ENCODE measurements at regions not wholly inside any gene's neighbourhood (a gene's known extent, or its start where the extent isn't known, plus 50 kb on each side); places are given as distances from the start of the nearest gene placed in this dataset.
"Not testable (repeated sequence)": the region's sequence is repeated elsewhere in the genome, so short reads cannot be mapped to it uniquely, and the experiment has no call there.

- TF ChIP-seq, protein P1, sequence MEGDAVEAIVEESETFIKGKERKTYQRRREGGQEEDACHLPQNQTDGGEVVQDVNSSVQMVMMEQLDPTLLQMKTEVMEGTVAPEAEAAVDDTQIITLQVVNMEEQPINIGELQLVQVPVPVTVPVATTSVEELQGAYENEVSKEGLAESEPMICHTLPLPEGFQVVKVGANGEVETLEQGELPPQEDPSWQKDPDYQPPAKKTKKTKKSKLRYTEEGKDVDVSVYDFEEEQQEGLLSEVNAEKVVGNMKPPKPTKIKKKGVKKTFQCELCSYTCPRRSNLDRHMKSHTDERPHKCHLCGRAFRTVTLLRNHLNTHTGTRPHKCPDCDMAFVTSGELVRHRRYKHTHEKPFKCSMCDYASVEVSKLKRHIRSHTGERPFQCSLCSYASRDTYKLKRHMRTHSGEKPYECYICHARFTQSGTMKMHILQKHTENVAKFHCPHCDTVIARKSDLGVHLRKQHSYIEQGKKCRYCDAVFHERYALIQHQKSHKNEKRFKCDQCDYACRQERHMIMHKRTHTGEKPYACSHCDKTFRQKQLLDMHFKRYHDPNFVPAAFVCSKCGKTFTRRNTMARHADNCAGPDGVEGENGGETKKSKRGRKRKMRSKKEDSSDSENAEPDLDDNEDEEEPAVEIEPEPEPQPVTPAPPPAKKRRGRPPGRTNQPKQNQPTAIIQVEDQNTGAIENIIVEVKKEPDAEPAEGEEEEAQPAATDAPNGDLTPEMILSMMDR (IDR thresholded peaks at IDR 0.05; ENCODE audit: extremely low read depth, missing control alignments): no peak
These were observed 121.6 kb downstream of the TMEM121 start for GRCh38 chr14:105647784-105648608.

GRCh38 chr14:105648609-105649535 is 122.5 kb downstream of the TMEM121 start:
- not testable (repeated sequence) for DNase-seq (ENCODE audit: low spot score)

More at GRCh38 chr14:105647784-105648608, 121.6 kb downstream of the TMEM121 start:
- DNase-seq (ENCODE audit: low spot score): no peak

- DNase-seq (ENCODE audit: low spot score): not testable (repeated sequence)
These were observed 125.9 kb downstream of the TMEM121 start for GRCh38 chr14:105652317-105652716.

DNA sequence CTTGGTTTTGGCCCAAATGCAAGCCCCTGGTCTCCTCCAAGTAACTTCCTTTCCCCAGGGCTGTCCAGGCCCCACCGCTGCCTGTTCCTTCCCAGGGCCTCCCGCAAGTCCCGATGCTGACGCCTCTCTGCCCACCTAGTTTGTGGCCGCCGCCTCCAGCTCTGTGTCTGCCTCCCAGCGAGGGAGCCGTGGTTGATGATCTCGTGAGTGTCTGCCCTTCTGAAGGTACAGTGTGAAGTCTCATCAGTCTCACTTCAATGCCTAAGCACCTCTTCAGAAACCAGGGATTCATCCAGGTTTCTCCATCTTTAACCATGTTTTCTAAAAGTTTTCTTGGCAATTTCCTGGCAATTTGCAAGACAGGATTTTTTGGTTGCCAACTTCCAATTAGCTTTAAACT is 127.5 kb downstream of the TMEM121 start:
- not testable (repeated sequence) for DNase-seq (ENCODE audit: low spot score)

DNA sequence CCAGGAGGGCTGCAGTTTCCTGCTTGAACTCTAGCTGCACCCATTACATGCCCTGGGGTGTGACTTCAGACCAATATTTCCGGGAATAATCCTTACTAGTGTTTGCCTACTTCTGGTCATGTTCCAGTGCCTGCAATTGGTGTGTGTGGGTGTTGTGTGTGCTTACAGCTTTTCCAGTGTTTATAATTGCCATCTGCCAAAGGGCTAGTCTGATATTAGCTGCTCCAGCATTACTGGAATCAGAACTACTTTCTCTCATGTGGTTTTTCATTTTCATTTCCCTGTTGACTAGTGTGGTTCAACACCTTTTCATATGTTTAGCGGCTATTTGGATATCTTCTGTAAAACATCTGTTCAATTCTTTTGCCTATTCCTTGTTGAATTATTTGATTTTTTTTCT is 132.9 kb downstream of the TMEM121 start:
- DNase-seq (ENCODE audit: low spot score): not testable (repeated sequence)

DNA sequence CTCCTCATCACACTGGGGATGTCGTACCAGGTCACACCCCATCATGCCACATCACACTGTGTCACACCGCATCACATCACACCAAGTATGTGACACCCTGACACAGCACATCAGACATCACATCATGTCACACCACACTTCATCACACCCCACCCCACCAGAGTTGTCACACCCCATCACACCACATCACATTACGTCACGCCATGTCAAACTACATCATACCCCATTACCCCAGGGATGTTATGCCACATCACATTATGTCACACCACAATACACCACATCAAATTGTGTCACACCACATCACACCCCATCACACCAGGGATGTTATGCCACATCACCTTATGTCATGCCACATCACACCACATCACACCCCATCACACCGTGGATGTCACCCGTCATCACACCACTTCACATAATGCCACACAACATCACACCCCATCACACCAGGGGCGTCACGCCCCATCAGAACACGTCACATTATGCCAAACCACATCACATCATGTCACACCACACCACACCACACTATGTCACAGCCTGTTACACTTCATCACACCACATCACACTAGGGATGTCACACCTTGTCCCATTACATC is 133.6 kb downstream of the TMEM121 start:
- TF ChIP-seq, protein P1 (IDR thresholded peaks at IDR 0.05; ENCODE audit: extremely low read depth, missing control alignments): no peak
- no peak for DNase-seq (ENCODE audit: low spot score)

DNA sequence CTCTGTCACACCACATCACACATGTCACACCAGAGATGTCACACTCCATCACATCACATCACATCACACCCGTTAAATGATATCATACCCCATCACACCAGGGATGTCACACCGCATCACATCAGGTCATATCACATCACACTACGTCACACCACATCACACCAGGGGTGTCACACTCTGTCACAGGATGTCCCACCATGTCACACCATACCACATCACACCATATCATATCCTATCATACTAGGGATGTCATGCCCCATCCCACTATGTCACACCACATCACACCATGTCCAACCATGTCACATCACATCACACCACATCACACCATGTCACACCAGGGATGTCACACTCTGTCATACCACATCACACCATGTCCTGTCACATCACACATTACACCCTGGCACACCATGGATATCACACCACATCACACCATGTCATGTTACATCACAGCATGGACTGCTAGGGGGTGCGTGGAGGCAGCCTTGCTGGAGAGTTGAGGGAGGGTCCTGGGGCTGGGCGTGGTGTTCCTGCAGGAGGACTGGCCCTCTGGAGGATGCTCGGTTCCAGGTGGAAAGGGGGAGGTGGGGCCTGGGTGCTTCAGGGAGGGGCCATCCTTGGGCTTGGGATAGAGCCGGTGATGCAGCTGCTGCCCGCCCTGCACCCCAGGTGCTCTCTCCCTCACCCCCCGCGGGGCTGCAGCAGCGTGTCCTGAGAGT is 134.6 kb downstream of the TMEM121 start:
- TF ChIP-seq, protein P1 (IDR thresholded peaks at IDR 0.05; ENCODE audit: extremely low read depth, missing control alignments): no peak
- DNase-seq (ENCODE audit: low spot score): no peak

GRCh38 chr14:105662043-105662442 is 135.7 kb downstream of the TMEM121 start:
- not testable (repeated sequence) for DNase-seq (ENCODE audit: low spot score)

DNA sequence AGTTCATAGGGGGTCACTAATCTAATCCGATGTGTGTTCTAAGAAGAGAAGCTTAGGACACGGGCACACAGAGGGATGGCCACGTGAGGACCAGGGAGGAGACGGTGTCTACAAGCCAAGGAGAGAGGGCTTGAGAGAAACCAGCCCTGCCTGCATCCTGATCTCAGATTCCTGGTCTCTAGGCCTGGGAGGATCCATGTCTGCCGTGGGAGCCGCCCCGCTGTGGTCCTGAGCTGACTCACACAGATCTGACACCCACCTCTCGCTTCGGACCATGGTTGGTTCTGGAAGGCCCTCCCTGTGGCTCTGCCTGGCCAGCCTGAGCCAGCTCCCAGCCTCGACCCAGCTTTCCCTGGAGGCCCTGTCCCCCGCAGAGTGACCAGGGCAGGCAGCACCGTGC is 136.2 kb downstream of the TMEM121 start:
- DNase-seq (ENCODE audit: low spot score): not testable (repeated sequence)

- not testable (repeated sequence) for DNase-seq (ENCODE audit: low spot score)
These were observed 136.9 kb downstream of the TMEM121 start for GRCh38 chr14:105663323-105663722.

- not testable (repeated sequence) for DNase-seq (ENCODE audit: low spot score)
These were observed 137.6 kb downstream of the TMEM121 start for GRCh38 chr14:105663818-105664596.

All from GM20000 (cell line).